ENCODE measurements at regions not wholly inside any gene's neighbourhood (a gene's known extent, or its start where the extent isn't known, plus 50 kb on each side); places are given as distances from the start of the nearest gene placed in this dataset. TPM values are rescaled to one million over a fixed set of nuclear protein-coding genes. Genes with fewer than 3 reads are reported as not detected.

DNA sequence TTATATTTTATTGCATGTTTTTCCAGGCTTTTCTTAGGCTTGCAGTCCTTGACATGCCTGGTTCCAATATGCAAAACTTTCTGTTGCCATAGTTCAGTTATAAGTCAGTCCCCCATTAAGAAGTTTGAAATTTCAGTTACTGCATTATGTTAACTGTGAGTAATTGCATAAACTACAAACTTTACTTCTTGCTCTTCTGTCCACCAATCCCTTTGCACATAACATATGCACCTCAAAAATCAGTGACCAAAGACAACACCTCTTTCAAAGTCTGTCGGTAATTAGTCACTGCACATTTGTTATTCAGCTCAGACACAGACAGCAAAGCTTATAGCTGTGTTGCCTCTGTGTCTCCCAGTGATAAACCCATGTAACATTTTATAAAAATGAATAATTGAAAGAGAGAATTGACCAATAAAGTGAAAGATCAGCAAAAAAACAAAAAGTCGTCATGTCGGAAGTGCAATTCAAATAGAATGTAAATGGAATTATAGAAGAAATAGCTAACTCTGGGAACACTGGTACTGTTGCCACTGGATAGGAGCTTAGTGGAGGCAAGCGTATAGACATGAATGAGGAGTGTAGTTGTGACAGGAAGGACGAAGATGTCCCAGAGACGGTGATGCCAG, 50.3 kb upstream of the BTBD3 start:
- H3K36me3 ChIP-seq (replicated peaks in 1 of 2; ENCODE audit: control insufficient read depth in 2 of 2, insufficient read depth in 2 of 2, low read length in 2 of 2): no peaks in the 10 kb centered on the region
- H2BK5ac ChIP-seq (ENCODE audit: low read length): no peak overlapping the region
- no peaks in the 10 kb centered on the region for H3K9me3 ChIP-seq (replicated peaks in 1 of 2; ENCODE audit: control insufficient read depth in 2 of 2, insufficient read depth in 1 of 2, low read depth in 1 of 2, low read length in 2 of 2)
- no peak overlapping the region for H3K27ac ChIP-seq (replicated peaks; ENCODE audit: low read length)
- H3K14ac ChIP-seq (ENCODE audit: low read length): no peak overlapping the region
- H3K4me3 ChIP-seq (ENCODE audit: low read length in 2 of 2): no peak overlapping the region
- H2BK15ac ChIP-seq (ENCODE audit: low read length): no peak overlapping the region
- no peak overlapping the region for H2AFZ ChIP-seq (ENCODE audit: low read length)
- no peak overlapping the region for H4K8ac ChIP-seq (ENCODE audit: low read depth, low read length)
- H3K18ac ChIP-seq (ENCODE audit: low read length): no peak overlapping the region
- no CpG with 5 or more reads among the region's 6 CpGs for WGBS, 2 donors (ENCODE audit: extremely low coverage in 2 of 2, insufficient read length in 2 of 2, insufficient replicate concordance in 1 of 2)
- H3K4me1 ChIP-seq (ENCODE audit: control insufficient read depth in 2 of 2, insufficient read depth in 1 of 2, low read depth in 1 of 2, low read length in 2 of 2): no peaks in the 10 kb centered on the region
- no peak overlapping the region for H2BK12ac ChIP-seq (ENCODE audit: low read length)
- no peak overlapping the region for H3K23ac ChIP-seq (ENCODE audit: low read depth, low read length, poor library complexity)
- H3K4ac ChIP-seq (ENCODE audit: low read length): no peak overlapping the region
- no peak overlapping the region for H3K4me2 ChIP-seq (ENCODE audit: insufficient read depth, low read length, poor library complexity, severe bottlenecking)
- H3K9ac ChIP-seq (ENCODE audit: low read depth, low read length, poor library complexity): no peak overlapping the region
- peaks cover 0 to 4% (median 0%) of the 10 kb centered on the region in 3 experiments for H3K27me3 ChIP-seq (ENCODE audit: control insufficient read depth in 3 of 3, insufficient read depth in 3 of 3, low read depth in 1 of 3, low read length in 3 of 3)
- H4K91ac ChIP-seq (ENCODE audit: low read depth, low read length, poor library complexity): no peak overlapping the region
- H2AK5ac ChIP-seq (ENCODE audit: low read depth, low read length): no peak overlapping the region
- H3K79me1 ChIP-seq (ENCODE audit: low read depth, low read length): no peaks in the 10 kb centered on the region
- no peak overlapping the region for H2BK120ac ChIP-seq (ENCODE audit: low read depth, low read length)
- DNase-seq (ENCODE audit: low spot score): no peak

Small RNA genes lying in the stretch of these regions (small RNA-seq; reads per million reads assigned to genes)
- gene AL080274.1 (ENCODE audit: insufficient read depth) (not detected), gene RN7SKP111 (ENCODE audit: insufficient read depth) (not detected)

Data from neuronal stem cell (in vitro differentiated cells).